ENCODE measurements at regions not wholly inside any gene's neighbourhood (a gene's known extent, or its start where the extent isn't known, plus 50 kb on each side); places are given as distances from the start of the nearest gene placed in this dataset. TPM values are rescaled to one million over a fixed set of nuclear protein-coding genes. Genes with fewer than 3 reads are reported as not detected.

DNA sequence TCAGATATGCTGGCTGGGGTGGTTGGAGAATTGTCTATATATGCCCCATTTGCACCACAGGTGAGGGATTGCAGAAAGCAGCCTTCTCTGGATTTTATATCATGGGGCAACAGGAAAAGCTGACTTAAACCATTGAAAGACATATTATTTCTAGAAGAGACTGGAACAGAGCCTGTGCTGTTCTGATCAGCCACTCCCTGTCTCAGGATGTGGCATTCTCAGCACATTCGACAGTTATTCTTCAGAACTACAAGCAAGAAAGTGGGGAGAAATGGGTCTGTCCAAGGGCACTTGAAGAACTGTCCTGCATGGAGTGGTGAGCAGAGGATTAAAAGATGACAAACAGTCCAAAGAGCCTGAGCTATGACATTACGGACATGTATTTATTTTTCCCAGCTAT is 67.8 kb upstream of the EPHA5 start:
- H3K9me3 ChIP-seq (ENCODE audit: control insufficient read depth, insufficient read depth, low read length) = no peaks in the 10 kb centered on the region
- H3K27me3 ChIP-seq (ENCODE audit: control insufficient read depth, insufficient read depth, low read length) = no peaks in the 10 kb centered on the region
- H3K4me3 ChIP-seq (ENCODE audit: low read depth, low read length) = no peak overlapping the region
- POLR2A ChIA-PET = no interaction called here
- TF ChIP-seq, protein P1, sequence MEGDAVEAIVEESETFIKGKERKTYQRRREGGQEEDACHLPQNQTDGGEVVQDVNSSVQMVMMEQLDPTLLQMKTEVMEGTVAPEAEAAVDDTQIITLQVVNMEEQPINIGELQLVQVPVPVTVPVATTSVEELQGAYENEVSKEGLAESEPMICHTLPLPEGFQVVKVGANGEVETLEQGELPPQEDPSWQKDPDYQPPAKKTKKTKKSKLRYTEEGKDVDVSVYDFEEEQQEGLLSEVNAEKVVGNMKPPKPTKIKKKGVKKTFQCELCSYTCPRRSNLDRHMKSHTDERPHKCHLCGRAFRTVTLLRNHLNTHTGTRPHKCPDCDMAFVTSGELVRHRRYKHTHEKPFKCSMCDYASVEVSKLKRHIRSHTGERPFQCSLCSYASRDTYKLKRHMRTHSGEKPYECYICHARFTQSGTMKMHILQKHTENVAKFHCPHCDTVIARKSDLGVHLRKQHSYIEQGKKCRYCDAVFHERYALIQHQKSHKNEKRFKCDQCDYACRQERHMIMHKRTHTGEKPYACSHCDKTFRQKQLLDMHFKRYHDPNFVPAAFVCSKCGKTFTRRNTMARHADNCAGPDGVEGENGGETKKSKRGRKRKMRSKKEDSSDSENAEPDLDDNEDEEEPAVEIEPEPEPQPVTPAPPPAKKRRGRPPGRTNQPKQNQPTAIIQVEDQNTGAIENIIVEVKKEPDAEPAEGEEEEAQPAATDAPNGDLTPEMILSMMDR (IDR thresholded peaks at IDR 0.05; ENCODE audit: low read depth, low read length) = no peak
- H3K27ac ChIP-seq (ENCODE audit: low read depth, low read length) = no peak overlapping the region
- no peak for DNase-seq (ENCODE audit: low read depth, low spot score)
- CTCF ChIA-PET = no interaction called here

DNA sequence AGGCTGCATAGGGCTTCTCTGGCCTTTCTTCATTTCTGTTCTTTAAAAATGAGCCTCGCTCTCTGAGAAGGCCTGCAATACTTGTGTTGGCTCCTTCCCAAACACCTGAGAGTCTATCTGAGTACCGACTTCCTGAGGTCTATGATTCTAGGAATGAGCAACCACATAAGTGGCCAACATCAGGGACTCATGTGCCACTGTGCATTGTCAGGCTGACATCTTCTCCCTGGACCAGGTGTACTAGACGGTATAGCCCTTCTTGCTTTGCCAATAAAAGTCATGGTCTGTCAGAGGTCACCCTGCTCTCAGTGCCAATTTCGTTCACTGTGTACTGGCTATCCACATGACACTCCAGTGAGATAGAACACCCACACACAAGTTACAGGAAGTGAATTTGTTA is 67.4 kb upstream of the EPHA5 start:
- Histone ChIP-seq H3K27ac (ENCODE audit: low read depth, low read length) (no peak overlapping the region), H3K9me3 (ENCODE audit: control insufficient read depth, insufficient read depth, low read length) (no peaks in the 10 kb centered on the region), H3K4me3 (ENCODE audit: low read depth, low read length) (no peak overlapping the region), H3K27me3 (ENCODE audit: control insufficient read depth, insufficient read depth, low read length) (no peaks in the 10 kb centered on the region)
- DNase-seq (ENCODE audit: low read depth, low spot score) = no peak
- CTCF ChIA-PET = no interaction called here
- POLR2A ChIA-PET = no interaction called here
- TF ChIP-seq, protein P1 (IDR thresholded peaks at IDR 0.05; ENCODE audit: low read depth, low read length) = no peak

DNA sequence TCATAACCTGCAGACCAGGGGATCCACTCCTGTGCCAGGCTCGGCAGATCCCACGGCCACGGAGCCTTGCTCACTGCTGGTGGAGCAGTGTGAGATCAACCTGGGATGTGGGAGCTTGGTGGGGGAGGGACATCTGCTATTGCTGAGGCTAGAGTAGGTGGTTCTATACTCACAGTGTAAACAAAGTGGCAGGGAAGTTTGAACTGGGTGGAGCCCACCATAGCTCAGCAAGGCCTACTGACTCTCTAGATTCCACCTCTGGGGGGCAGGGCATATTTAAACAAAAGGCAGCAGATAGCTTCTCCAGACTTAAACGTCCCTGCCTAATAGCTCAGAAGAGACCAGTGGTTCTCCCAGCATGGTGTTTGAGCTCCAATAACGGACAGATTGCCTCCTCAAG is 54.7 kb upstream of the EPHA5 start:
- TF ChIP-seq, protein P1 (IDR thresholded peaks at IDR 0.05; ENCODE audit: low read depth, low read length) = no peak
- CTCF ChIA-PET = no interaction called here
- DNase-seq (ENCODE audit: low read depth, low spot score) = no peak
- Histone ChIP-seq H3K9me3 (ENCODE audit: control insufficient read depth, insufficient read depth, low read length) (peaks cover 3% of the 10 kb centered on the region; the same call in 1 of the 2 replicates), H3K27me3 (ENCODE audit: control insufficient read depth, insufficient read depth, low read length) (no peaks in the 10 kb centered on the region), H3K27ac (ENCODE audit: low read depth, low read length) (no peak overlapping the region), H3K4me3 (ENCODE audit: low read depth, low read length) (no peak overlapping the region)
- POLR2A ChIA-PET = no interaction called here

Small RNA genes lying in the stretch of these regions (small RNA-seq; reads per million reads assigned to genes)
- gene MIR1269A (ENCODE audit: insufficient read length, low read depth) (not detected), gene RNU2-40P (ENCODE audit: insufficient read length, low read depth) (not detected), gene RNU6-699P (ENCODE audit: insufficient read length, low read depth) (not detected)

Measured in AG04450 (cell line).